Osteocyte (in vitro differentiated cells): ENCODE measurements at regions not wholly inside any gene's neighbourhood (a gene's known extent, or its start where the extent isn't known, plus 50 kb on each side); places are given as distances from the start of the nearest gene placed in this dataset.

ENCODE experiments used
- DNase-seq: peaks from one replicate; pipeline ENCODE4 v3.0.0; 2021; ENCODE audit warnings: mixed read lengths; ENCODE audit not compliant: unreplicated experiment; ENCODE audit errors: extremely low spot score
- H3K27ac Mint-ChIP-seq: one replicate; pipeline ENCODE4 v1.8.0; 2021; ENCODE audit warnings: mild to moderate bottlenecking, mixed read lengths; ENCODE audit not compliant: unreplicated experiment
- H3K27me3 Mint-ChIP-seq: one replicate; pipeline ENCODE4 v1.8.0; 2021; ENCODE audit warnings: mixed read lengths; ENCODE audit not compliant: unreplicated experiment
- H3K36me3 Mint-ChIP-seq: one replicate; pipeline ENCODE4 v1.8.0; 2021; ENCODE audit warnings: mixed read lengths; ENCODE audit not compliant: unreplicated experiment
- H3K4me1 Mint-ChIP-seq: one replicate; pipeline ENCODE4 v1.8.0; 2021; ENCODE audit warnings: mixed read lengths; ENCODE audit not compliant: unreplicated experiment
- H3K4me3 Mint-ChIP-seq: one replicate; pipeline ENCODE4 v1.8.0; 2021; ENCODE audit warnings: mild to moderate bottlenecking, moderate library complexity, mixed read lengths; ENCODE audit not compliant: unreplicated experiment
- H3K9me3 Mint-ChIP-seq: one replicate; pipeline ENCODE4 v1.8.0; 2021; ENCODE audit warnings: mixed read lengths; ENCODE audit not compliant: unreplicated experiment
- TF ChIP-seq, protein P1 (sequence below): fragments of 200-600 bp; sonication (generic); IDR thresholded peaks from 2 replicates; pipeline ENCODE4 v1.5.0; 2021; ENCODE audit warnings: antibody characterized with exemption, mild to moderate bottlenecking, moderate library complexity

DNA sequence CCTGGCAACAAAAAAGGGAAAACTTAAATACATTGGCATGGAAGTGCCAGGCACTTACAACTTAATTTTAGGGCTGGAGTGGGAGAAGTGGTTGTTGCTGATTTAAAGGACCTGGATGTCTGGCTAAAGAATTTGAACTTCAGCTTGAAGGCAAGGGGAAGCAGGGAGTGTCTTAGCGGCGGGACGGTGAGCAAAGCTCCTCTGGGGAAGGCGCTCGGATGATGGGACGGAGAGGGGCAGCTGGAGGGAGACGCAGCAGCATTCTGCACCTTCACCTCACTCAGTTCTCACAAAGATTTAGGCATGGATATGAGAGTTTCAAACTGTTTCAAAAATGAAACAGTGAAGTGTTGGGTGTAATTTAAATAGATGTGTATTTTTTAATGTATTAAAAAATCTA is 967.1 kb downstream of the BRD1 start:
- Mint-ChIP-seq H3K4me3 (no peak overlapping the region), H3K27ac (no peak overlapping the region), H3K27me3 (no peaks in the 10 kb centered on the region), H3K4me1 (no peaks in the 10 kb centered on the region), H3K9me3 (peaks cover 8% of the 10 kb centered on the region), H3K36me3 (no peaks in the 10 kb centered on the region)
- no peak for DNase-seq
- TF ChIP-seq, protein P1, sequence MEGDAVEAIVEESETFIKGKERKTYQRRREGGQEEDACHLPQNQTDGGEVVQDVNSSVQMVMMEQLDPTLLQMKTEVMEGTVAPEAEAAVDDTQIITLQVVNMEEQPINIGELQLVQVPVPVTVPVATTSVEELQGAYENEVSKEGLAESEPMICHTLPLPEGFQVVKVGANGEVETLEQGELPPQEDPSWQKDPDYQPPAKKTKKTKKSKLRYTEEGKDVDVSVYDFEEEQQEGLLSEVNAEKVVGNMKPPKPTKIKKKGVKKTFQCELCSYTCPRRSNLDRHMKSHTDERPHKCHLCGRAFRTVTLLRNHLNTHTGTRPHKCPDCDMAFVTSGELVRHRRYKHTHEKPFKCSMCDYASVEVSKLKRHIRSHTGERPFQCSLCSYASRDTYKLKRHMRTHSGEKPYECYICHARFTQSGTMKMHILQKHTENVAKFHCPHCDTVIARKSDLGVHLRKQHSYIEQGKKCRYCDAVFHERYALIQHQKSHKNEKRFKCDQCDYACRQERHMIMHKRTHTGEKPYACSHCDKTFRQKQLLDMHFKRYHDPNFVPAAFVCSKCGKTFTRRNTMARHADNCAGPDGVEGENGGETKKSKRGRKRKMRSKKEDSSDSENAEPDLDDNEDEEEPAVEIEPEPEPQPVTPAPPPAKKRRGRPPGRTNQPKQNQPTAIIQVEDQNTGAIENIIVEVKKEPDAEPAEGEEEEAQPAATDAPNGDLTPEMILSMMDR = no peak

- Mint-ChIP-seq H3K4me3 (no peak overlapping the region), H3K9me3 (peaks cover 12% of the 10 kb centered on the region), H3K27me3 (no peaks in the 10 kb centered on the region), H3K27ac (no peak overlapping the region), H3K36me3 (no peaks in the 10 kb centered on the region), H3K4me1 (no peaks in the 10 kb centered on the region)
- DNase-seq = no peak
- TF ChIP-seq, protein P1 = no peak
Observed at GRCh38 chr22:48858856-48859255, 968.8 kb downstream of the BRD1 start.

DNA sequence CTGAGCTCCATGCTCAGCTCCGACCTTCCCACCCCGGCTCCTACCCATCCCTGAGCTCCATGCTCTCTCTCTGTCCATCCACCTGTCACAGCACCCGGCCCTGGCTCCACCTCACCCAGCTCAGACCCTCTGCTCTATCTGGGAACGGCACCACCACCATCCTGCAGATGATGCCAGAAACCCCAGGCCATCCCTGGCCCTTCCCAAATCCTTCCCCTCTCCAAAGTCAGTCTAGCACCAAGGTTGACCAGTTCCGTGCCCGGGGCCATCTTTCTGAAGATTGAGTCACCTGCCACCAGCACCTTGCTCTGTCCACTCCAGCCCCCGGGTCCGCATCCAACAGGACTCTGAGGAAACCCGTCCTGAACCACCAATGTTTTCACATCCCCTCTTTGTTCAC is 969.6 kb downstream of the BRD1 start:
- no peak overlapping the region for H3K4me3 Mint-ChIP-seq
- peaks cover 12% of the 10 kb centered on the region for H3K9me3 Mint-ChIP-seq
- TF ChIP-seq, protein P1 = no peak
- no peaks in the 10 kb centered on the region for H3K4me1 Mint-ChIP-seq
- peak; percentile 78 for DNase-seq
- no peak overlapping the region for H3K27ac Mint-ChIP-seq
- no peaks in the 10 kb centered on the region for H3K36me3 Mint-ChIP-seq
- no peaks in the 10 kb centered on the region for H3K27me3 Mint-ChIP-seq

DNA sequence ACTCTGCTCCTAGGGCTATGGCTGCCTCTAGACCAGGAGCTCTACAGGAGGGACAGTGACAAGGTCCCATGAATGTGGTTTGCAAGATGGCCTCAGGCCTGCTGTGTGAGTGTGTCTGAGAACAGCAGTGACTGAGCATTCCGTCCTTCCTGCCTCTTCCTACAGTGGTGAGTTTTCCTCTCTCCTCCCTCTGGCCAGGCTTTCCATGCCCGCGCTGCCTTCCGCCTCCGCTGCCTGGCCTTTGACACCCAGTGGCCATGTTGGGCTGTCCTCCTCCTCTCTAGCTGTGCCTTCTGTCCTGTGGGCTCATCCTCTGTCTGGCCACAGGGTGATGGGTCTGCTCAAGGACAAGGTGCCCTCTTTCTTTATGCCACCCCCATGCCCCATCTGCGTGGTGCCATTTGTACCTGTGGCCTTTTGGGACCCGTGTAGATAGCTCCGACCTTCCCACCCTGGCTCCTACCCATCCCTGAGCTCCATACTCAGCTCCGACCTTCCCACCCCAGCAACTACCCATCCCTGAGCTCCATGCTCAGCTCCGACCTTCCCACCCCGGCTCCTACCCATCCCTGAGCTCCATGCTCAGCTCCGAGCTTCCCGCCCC is 970.4 kb downstream of the BRD1 start:
- Mint-ChIP-seq H3K27me3 (no peaks in the 10 kb centered on the region), H3K4me1 (no peaks in the 10 kb centered on the region), H3K27ac (no peak overlapping the region), H3K36me3 (no peaks in the 10 kb centered on the region), H3K4me3 (no peak overlapping the region), H3K9me3 (peaks cover 12% of the 10 kb centered on the region)
- TF ChIP-seq, protein P1 = no peak
- peak; percentile 70 for DNase-seq

GRCh38 chr22:48856308-48856615 is 971.4 kb downstream of the BRD1 start:
- no peaks in the 10 kb centered on the region for H3K27me3 Mint-ChIP-seq
- H3K27ac Mint-ChIP-seq = no peak overlapping the region
- H3K9me3 Mint-ChIP-seq = peaks cover 9% of the 10 kb centered on the region
- H3K36me3 Mint-ChIP-seq = no peaks in the 10 kb centered on the region
- DNase-seq = peak; percentile 75
- no peak overlapping the region for H3K4me3 Mint-ChIP-seq
- TF ChIP-seq, protein P1 = no peak
- no peaks in the 10 kb centered on the region for H3K4me1 Mint-ChIP-seq
